Medulla oblongata (tissue), 1 donor: ENCODE measurements at regions not wholly inside any gene's neighbourhood (a gene's known extent, or its start where the extent isn't known, plus 50 kb on each side); places are given as distances from the start of the nearest gene placed in this dataset.
"Not testable (repeated sequence)": the region's sequence is repeated elsewhere in the genome, so short reads cannot be mapped to it uniquely, and the experiment has no call there.

Experiments
- DNase-seq: peaks from one replicate; pipeline ENCODE4 v3.0.0-alpha.2; 2015; ENCODE audit errors: extremely low spot score

DNA sequence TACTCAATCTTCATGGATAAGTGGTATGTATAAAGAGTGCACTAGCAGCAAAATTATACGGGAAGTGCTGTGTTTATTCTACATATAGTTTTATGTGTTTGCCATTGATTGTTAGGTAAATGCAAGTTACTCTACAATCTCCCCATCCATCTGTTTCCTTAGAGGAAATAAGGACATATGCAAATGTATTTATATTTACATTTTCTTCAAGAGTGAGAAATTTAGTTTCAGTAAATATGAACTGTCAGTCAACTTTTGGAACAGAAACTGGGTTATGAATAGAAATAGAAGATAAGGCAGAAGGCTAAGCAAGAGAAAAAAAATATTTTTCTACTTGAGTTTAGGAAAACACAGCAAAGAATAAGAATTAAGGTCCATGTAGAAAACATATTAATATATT is 176.1 kb upstream of the KLHL1 start:
- no peak for DNase-seq

- no peak for DNase-seq
Measured at GRCh38 chr13:70275841-70276240, 167.6 kb upstream of the KLHL1 start.

- no peak for DNase-seq
Measured at GRCh38 chr13:70255406-70255991, 147.2 kb upstream of the KLHL1 start.

GRCh38 chr13:70253834-70254233 is 145.6 kb upstream of the KLHL1 start:
- DNase-seq = no peak

- no peak for DNase-seq
Measured at GRCh38 chr13:70253411-70253810, 145.2 kb upstream of the KLHL1 start.

DNA sequence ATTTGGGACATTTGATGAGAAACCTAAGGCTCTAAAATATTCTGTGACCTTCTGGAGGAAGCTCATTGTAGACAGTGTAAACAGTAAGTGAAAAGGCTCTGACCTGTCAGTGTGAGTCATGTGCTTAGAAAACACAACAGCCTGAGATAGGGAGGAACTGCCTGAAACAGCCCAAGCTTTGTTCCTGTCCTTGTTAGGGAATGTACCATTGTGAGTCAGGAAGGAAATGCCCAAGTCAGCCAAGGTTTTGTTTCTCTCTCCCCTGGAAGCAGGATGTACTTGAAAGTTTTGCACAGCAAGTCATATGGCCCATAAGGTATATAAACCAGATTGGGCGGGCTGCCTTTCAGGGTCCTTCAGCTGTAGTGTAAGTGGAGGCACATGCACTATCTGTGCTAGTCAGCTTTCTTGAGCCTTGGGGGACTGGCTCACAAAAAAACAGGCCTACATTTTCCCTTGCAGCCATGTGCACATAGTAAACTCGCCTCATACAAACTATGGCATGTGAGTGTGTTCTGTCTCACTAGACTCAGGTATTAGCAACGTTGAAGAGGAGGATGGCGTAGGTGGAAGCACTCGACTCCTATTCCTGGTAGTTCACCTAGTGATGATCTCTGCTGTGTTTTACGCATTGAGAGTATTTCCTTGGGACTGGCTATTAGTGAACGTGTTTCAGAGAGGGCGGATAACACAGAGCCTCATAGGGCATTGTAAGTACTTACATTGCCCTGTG is 141.2 kb upstream of the KLHL1 start:
- no peak for DNase-seq

DNA sequence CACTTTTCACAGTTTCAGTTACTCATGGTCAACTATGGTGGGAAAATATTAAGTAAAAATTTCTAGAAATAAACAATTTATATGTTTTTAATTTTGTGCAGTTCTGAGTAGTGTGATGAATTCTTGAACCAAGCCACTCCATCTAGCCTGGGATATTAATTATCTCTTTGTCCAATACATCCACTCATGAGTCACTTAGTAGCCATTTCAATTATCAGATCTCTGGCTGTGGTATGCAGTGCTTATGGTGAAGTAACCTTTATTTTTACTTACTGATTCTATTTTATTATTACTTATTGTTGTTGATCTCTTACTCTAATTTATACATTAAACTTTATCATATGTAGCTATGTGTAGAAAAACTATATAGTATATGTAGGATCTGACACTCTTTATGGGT is 128.9 kb upstream of the KLHL1 start:
- DNase-seq = no peak

DNA sequence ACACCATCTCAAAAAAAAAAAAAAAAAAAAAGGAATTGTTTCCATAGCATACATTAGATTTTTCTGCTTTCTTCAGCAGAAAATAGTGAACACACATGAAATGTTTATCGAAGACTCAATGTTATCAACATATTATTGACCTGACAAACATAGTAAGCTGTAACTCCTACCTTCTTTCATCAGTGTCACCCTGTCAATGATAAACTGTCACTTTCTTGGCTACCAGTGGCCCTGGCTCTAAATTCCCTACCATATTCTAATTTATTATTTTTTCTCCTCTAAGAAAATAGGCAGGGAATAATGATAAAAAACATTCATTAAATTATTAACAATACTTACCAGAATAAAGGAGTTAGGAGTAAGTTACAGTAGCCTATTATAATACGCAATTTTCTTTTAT is 127.3 kb upstream of the KLHL1 start:
- no peak for DNase-seq

- no peak for DNase-seq
Measured at GRCh38 chr13:70223911-70224310, 115.7 kb upstream of the KLHL1 start.

DNA sequence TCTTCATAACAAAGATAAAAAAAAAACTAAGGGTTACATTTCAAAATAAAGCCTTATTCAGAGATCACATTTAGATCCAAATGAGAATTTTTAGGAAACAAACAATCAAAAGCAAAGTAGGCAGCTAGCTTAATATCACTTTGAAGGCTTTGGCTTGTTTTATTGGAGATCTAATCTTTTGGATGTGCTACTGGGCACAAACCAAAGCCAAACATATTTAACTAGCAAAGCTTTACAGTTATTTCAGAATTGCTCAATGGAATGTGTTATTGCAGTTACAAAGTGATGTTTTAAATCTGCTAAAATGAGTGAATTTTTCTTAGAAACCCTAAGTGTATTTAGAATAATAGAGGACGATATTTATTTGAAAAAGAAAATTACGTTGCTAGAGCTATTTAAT is 114.7 kb upstream of the KLHL1 start:
- DNase-seq = no peak

GRCh38 chr13:70218618-70219017 is 110.4 kb upstream of the KLHL1 start:
- DNase-seq = no peak

GRCh38 chr13:70208968-70209367 is 100.7 kb upstream of the KLHL1 start:
- DNase-seq = not testable (repeated sequence)

DNA sequence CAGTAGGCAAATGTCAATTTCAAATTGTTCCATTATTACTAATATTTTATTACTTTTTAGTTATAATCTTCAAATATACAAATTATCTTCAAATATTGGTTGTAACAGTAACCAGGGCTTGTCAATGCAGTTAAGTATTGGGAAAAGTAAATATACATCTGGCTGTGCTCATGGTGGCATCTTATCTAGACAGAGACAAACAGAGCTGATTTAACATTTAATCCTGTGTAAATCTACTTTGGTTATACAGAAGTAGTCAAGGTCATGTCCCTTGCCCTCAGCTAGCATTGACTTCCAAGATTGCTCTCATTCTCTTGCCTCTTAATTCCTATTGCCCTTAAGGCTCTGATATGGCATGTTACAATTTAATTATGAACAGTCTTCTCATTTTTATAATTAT is 98.4 kb upstream of the KLHL1 start:
- no peak for DNase-seq

DNA sequence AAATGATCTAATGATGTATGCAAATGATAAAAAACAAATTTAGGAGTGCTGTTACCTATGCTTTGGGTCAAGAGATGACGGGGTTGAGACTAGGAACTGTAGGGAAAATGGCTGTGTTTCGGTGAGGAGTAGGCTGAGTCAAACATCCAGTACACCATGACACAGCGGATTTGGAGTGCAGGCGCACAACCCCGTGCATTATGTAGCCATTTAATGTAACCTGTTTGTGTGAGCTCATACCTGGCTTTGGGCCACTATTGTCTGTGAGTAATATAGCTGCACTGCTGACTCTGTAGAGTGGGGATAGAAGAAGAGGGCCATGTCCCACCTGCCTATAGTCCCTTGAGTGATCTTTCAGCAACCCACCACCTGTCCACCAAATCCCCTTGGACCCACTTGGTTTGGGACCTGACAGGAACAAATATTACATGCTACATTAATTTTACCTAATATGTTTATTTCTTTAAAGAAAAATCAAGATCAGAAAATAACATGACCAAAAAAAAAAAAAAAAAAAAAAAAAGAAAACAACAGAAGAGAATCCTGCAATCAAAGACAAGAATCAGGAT is 95.5 kb upstream of the KLHL1 start:
- DNase-seq = no peak

- no peak for DNase-seq
Measured at GRCh38 chr13:70191034-70191433, 82.8 kb upstream of the KLHL1 start.

- no peak for DNase-seq
Measured at GRCh38 chr13:70189981-70190380, 81.7 kb upstream of the KLHL1 start.

DNA sequence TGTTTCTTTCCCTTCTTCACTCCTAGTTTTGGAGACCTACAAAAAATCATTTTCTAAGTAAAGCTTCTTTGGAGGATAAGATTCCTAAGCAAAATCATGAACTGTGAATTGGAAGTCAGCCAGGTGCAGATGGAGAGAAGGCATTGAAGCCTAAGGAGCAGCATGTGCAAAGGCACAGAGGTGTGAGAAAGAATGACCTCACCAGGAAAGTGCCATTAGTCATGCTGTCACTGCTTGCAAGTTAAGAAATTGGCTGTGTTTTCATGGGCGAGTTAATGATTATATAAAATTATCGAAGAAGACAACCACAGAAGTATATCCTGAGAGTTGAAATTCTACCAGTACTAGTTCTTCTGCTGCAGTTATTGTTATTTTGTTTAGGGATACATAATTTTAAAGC is 80.3 kb upstream of the KLHL1 start:
- DNase-seq = no peak

DNA sequence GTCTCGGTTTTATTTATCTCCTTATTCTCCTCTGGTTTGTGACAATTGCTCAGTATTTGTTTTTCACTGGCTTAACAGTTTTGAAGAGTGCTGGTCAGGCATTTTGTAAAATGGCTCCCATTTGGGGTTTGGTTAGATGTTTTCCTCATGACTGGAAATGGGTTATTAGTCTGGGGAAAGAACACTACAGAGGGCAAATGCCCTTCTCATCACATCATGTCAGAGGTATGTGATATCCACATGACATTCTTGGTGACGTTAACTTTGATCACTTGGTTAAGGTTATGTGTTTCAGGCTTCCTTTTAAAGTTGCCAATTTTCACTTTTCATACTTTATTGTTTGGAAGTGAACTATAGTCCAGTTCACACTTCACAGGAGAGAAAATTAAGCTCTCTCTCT is 74.8 kb upstream of the KLHL1 start:
- no peak for DNase-seq
